GM06990 (cell line): ENCODE measurements at regions not wholly inside any gene's neighbourhood (a gene's known extent, or its start where the extent isn't known, plus 50 kb on each side); places are given as distances from the start of the nearest gene placed in this dataset.

Source experiments
- DNase-seq: peaks from one replicate; pipeline ENCODE4 v3.0.0-alpha.2; 2011; ENCODE audit not compliant: insufficient read length; ENCODE audit errors: extremely low read depth
- H3K27me3 ChIP-seq: replicated peaks from 2 replicates; pipeline ENCODE4 v1.6.0; 2011; ENCODE audit warnings: low read length; ENCODE audit not compliant: control insufficient read depth, insufficient read depth
- H3K36me3 ChIP-seq: 2 replicates; pipeline ENCODE4 v1.5.1; 2011; ENCODE audit warnings: low read length; ENCODE audit not compliant: control insufficient read depth, insufficient read depth
- H3K4me3 ChIP-seq: replicated peaks from 2 replicates; pipeline ENCODE4 v1.5.1; 2011; ENCODE audit warnings: low read depth, mild to moderate bottlenecking, control low read depth, low read length
- TF ChIP-seq, protein P1 (sequence below): IDR thresholded peaks from 2 replicates; pipeline ENCODE4 v1.5.1; 2011; ENCODE audit warnings: low read length, control low read depth, mild to moderate bottlenecking, inconsistent platforms; ENCODE audit not compliant: insufficient read depth, poor library complexity, severe bottlenecking

DNA sequence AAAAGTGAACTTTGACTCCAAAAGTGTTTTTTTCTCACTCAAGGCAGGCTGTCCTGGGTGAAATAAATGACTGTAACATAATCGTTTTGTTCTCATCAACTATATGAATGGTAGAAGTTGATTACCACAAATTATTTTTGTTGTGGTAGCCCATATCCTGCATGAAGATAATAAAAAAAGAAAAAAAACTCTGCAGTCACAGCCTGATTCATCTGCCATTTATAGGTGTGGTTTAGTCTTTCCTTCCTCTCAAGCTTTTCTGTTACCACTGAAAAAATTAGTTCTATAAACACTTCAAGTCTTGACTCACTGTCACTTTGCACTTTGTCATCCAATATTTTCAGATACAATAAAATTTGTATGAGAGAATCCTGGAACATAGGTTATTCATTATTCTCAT is 522.0 kb downstream of the PLCL1 start:
- TF ChIP-seq, protein P1, sequence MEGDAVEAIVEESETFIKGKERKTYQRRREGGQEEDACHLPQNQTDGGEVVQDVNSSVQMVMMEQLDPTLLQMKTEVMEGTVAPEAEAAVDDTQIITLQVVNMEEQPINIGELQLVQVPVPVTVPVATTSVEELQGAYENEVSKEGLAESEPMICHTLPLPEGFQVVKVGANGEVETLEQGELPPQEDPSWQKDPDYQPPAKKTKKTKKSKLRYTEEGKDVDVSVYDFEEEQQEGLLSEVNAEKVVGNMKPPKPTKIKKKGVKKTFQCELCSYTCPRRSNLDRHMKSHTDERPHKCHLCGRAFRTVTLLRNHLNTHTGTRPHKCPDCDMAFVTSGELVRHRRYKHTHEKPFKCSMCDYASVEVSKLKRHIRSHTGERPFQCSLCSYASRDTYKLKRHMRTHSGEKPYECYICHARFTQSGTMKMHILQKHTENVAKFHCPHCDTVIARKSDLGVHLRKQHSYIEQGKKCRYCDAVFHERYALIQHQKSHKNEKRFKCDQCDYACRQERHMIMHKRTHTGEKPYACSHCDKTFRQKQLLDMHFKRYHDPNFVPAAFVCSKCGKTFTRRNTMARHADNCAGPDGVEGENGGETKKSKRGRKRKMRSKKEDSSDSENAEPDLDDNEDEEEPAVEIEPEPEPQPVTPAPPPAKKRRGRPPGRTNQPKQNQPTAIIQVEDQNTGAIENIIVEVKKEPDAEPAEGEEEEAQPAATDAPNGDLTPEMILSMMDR = no peak
- Histone ChIP-seq H3K36me3 (no peaks in the 10 kb centered on the region), H3K27me3 (no peaks in the 10 kb centered on the region)

GRCh38 chr2:198325359-198325758 is 521.0 kb downstream of the PLCL1 start:
- Histone ChIP-seq H3K36me3 (no peaks in the 10 kb centered on the region), H3K27me3 (no peaks in the 10 kb centered on the region), H3K4me3 (no peak overlapping the region)
- TF ChIP-seq, protein P1 = no peak
- DNase-seq = no peak

More for the DNA sequence above, 522.0 kb downstream of the PLCL1 start:
- H3K4me3 ChIP-seq = no peak overlapping the region
- no peak for DNase-seq

- no peaks in the 10 kb centered on the region for H3K27me3 ChIP-seq
- no peaks in the 10 kb centered on the region for H3K36me3 ChIP-seq
- DNase-seq = no peak
- TF ChIP-seq, protein P1 = no peak
- H3K4me3 ChIP-seq = no peak overlapping the region
These were observed 519.7 kb downstream of the PLCL1 start for GRCh38 chr2:198324071-198324470.

GRCh38 chr2:198322275-198322674 is 517.9 kb downstream of the PLCL1 start:
- Histone ChIP-seq H3K36me3 (no peaks in the 10 kb centered on the region), H3K27me3 (no peaks in the 10 kb centered on the region), H3K4me3 (no peak overlapping the region)
- TF ChIP-seq, protein P1 = peak; percentile 24
- DNase-seq = no peak

GRCh38 chr2:198321522-198322088 is 517.2 kb downstream of the PLCL1 start:
- TF ChIP-seq, protein P1 = no peak
- no peak for DNase-seq
- H3K4me3 ChIP-seq = no peak overlapping the region
- no peaks in the 10 kb centered on the region for H3K27me3 ChIP-seq
- H3K36me3 ChIP-seq = no peaks in the 10 kb centered on the region
